ENCODE measurements at regions not wholly inside any gene's neighbourhood (a gene's known extent, or its start where the extent isn't known, plus 50 kb on each side); places are given as distances from the start of the nearest gene placed in this dataset.

- TF ChIP-seq MYC (IDR thresholded peaks at IDR 0.05; ENCODE audit: insufficient read depth, insufficient read length, insufficient replicate concordance, low read length, severe bottlenecking) (no peak), POLR2A (IDR thresholded peaks at IDR 0.05; ENCODE audit: low read depth, low read length) (no peak), NFYB (IDR thresholded peaks at IDR 0.05; ENCODE audit: insufficient read depth, low read depth, low read length) (no peak)
Measured at GRCh38 chr2:194260185-194260584, 1396.8 kb upstream of the SLC39A10 start (continued).

GRCh38 chr2:194257095-194257494 is 1399.9 kb upstream of the SLC39A10 start:
- Histone ChIP-seq H3K36me3 (ENCODE audit: control insufficient read depth in 2 of 2, insufficient read depth in 2 of 2, low read length in 1 of 2) (no peaks in the 10 kb centered on the region), H3K27me3 (replicated peaks in 1 of 2; ENCODE audit: control insufficient read depth in 2 of 2, insufficient read depth in 2 of 2, low read length in 1 of 2) (no peaks in the 10 kb centered on the region), H3K79me2 (ENCODE audit: control insufficient read depth, insufficient read depth, low read length) (no peaks in the 10 kb centered on the region), H3K27ac (ENCODE audit: control insufficient read depth, insufficient read depth) (no peak overlapping the region), H3K9me3 (replicated peaks; ENCODE audit: control insufficient read depth, insufficient read depth, low read length) (no peaks in the 10 kb centered on the region), H3K9ac (ENCODE audit: control insufficient read depth, insufficient read depth, low read length) (no peak overlapping the region), H2AFZ (ENCODE audit: control insufficient read depth, low read depth, low read length) (no peak overlapping the region), H3K4me3 (no peak overlapping the region), H4K20me1 (ENCODE audit: control insufficient read depth, insufficient read depth) (no peaks in the 10 kb centered on the region), H3K4me1 (ENCODE audit: control insufficient read depth, insufficient read depth, low read length) (no peaks in the 10 kb centered on the region; the same call in 1 of the 2 replicates), H3K4me2 (ENCODE audit: control insufficient read depth, insufficient read depth) (no peak overlapping the region)
- no peak for FAIRE-seq
- SMC1A ChIA-PET (ENCODE audit: uncharacterized antibody, unreplicated experiment), result no interaction called here
- no peak for DNase-seq (ENCODE audit: low read depth, low spot score)
- RAD21 ChIA-PET (ENCODE audit: unreplicated experiment), result no interaction called here
- no peak for ATAC-seq
- BruUV-seq (replicated peaks), result no TSS peak
- intact Hi-C loops (cut with micrococcal nuclease; ENCODE audit: unreplicated experiment) (no loop called here), in situ Hi-C loops (cut with MboI) (no loop called here)
- no peak for TF ChIP-seq ZNF24 (IDR thresholded peaks at IDR 0.05)
- no peak for TF ChIP-seq SUPT20H (IDR thresholded peaks at IDR 0.05; ENCODE audit: borderline replicate concordance, control insufficient read depth, low read depth, low read length)
- TF ChIP-seq RBBP5 (conservative IDR thresholded peaks at IDR 0.05), result no peak
- no peak for TF ChIP-seq ETV6 (conservative IDR thresholded peaks at IDR 0.05 in 1 of 2, IDR thresholded peaks at IDR 0.05 in 1 of 2; ENCODE audit: borderline replicate concordance in 1 of 2, low read depth in 1 of 2)
- no peak for TF ChIP-seq SIX5 (IDR thresholded peaks at IDR 0.05; ENCODE audit: low read depth, low read length, severe bottlenecking)
- no peak for TF ChIP-seq BCLAF1 (IDR thresholded peaks at IDR 0.05)
- TF ChIP-seq STAT1 (conservative IDR thresholded peaks at IDR 0.05), result no peak
- no peak for TF ChIP-seq POU2F2 (IDR thresholded peaks at IDR 0.05; ENCODE audit: borderline replicate concordance, low read depth, low read length)
- TF ChIP-seq MEF2B (IDR thresholded peaks at IDR 0.05; ENCODE audit: partially characterized antibody, poor library complexity, severe bottlenecking), result no peak
- no peak for TF ChIP-seq EP300 (IDR thresholded peaks at IDR 0.05; ENCODE audit: borderline replicate concordance in 1 of 2, control insufficient read depth in 1 of 2, low read depth in 2 of 2, low read length in 2 of 2)
- TF ChIP-seq MXI1 (IDR thresholded peaks at IDR 0.05; ENCODE audit: low read depth, low read length), result no peak
- TF ChIP-seq EED (IDR thresholded peaks at IDR 0.05; ENCODE audit: low read depth), result no peak
- POLR2A ChIA-PET, result no interaction called here
- CTCF ChIA-PET, result interaction anchor here (0.5 kb wide), 1 partner anchor 94 kb away, joined by 3 read pairs; no protein-coding TSS in a partner anchor

Measured in GM12878 (cell line).